AG09319 (cell line): ENCODE measurements at regions not wholly inside any gene's neighbourhood (a gene's known extent, or its start where the extent isn't known, plus 50 kb on each side); places are given as distances from the start of the nearest gene placed in this dataset.

Experiments used
- DNase-seq: peaks from one replicate; pipeline ENCODE4 v3.0.0-alpha.2; 2010; ENCODE audit warnings: low read depth; ENCODE audit errors: extremely low read depth
- CTCF ChIP-seq: IDR thresholded peaks from 2 replicates; pipeline ENCODE4 v1.5.1; 2011; ENCODE audit warnings: low read depth, mild to moderate bottlenecking, inconsistent platforms, low read length, moderate library complexity

GRCh38 chr13:106153041-106153440, 382.4 kb downstream of the EFNB2 start:
- no peak for TF ChIP-seq CTCF
- no peak for DNase-seq

GRCh38 chr13:106152047-106152446, 383.4 kb downstream of the EFNB2 start:
- no peak for DNase-seq
- TF ChIP-seq CTCF: no peak

GRCh38 chr13:106151056-106151699, 384.3 kb downstream of the EFNB2 start:
- DNase-seq: peak; percentile 35
- no peak for TF ChIP-seq CTCF

GRCh38 chr13:106145997-106146864, 389.2 kb downstream of the EFNB2 start:
- no peak for TF ChIP-seq CTCF
- DNase-seq: no peak

GRCh38 chr13:106145070-106145469, 390.4 kb downstream of the EFNB2 start:
- DNase-seq: no peak
- TF ChIP-seq CTCF: no peak

GRCh38 chr13:106143930-106144709, 391.3 kb downstream of the EFNB2 start:
- no peak for TF ChIP-seq CTCF
- no peak for DNase-seq

GRCh38 chr13:106143392-106143791, 392.1 kb downstream of the EFNB2 start:
- peak; percentile 31 for DNase-seq
- TF ChIP-seq CTCF: no peak
